ENCODE measurements at regions not wholly inside any gene's neighbourhood (a gene's known extent, or its start where the extent isn't known, plus 50 kb on each side); places are given as distances from the start of the nearest gene placed in this dataset.

- Histone ChIP-seq H3K9me3 (no peaks in the 10 kb centered on the region), H3K4me1 (no peaks in the 10 kb centered on the region), H3K27me3 (no peaks in the 10 kb centered on the region), H3K27ac (no peak overlapping the region), H3K4me3 (no peak overlapping the region), H3K36me3 (no peaks in the 10 kb centered on the region)
- TF ChIP-seq EP300 (IDR thresholded peaks at IDR 0.05) (no peak), POLR2A (IDR thresholded peaks at IDR 0.05) (no peak)
- TF ChIP-seq, protein P1, sequence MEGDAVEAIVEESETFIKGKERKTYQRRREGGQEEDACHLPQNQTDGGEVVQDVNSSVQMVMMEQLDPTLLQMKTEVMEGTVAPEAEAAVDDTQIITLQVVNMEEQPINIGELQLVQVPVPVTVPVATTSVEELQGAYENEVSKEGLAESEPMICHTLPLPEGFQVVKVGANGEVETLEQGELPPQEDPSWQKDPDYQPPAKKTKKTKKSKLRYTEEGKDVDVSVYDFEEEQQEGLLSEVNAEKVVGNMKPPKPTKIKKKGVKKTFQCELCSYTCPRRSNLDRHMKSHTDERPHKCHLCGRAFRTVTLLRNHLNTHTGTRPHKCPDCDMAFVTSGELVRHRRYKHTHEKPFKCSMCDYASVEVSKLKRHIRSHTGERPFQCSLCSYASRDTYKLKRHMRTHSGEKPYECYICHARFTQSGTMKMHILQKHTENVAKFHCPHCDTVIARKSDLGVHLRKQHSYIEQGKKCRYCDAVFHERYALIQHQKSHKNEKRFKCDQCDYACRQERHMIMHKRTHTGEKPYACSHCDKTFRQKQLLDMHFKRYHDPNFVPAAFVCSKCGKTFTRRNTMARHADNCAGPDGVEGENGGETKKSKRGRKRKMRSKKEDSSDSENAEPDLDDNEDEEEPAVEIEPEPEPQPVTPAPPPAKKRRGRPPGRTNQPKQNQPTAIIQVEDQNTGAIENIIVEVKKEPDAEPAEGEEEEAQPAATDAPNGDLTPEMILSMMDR (IDR thresholded peaks at IDR 0.05): no peak
- DNase-seq (ENCODE audit: low spot score in 2 of 2): no peak
- 83% methylated on average over 4 of the region's 4 CpGs for WGBS, 2 donors
These were observed 307.3 kb downstream of the RAPGEF2 start for GRCh38 chr4:159410076-159410777.

DNA sequence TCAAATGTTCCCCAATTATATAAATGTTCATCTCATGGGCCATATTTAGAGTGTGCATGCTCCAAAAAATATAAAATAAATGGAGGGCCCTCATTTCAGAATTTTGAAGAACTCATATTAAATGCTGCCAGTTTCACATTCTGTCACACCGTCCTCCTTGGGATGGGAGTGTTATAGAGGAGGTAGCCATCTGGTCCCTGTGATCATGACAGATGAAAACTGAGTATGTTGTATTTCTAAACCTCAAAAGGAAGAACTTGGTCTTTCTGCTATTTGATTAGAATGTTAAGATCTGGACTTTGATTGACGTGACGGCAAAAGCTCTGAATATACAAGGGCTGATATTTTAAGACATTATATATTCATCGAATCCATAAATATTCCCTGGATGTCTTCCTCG, 308.0 kb downstream of the RAPGEF2 start:
- WGBS, 2 donors: 93 to 94% methylated on average over 5 of the region's 5 CpGs
- no peaks in the 10 kb centered on the region for H3K4me1 ChIP-seq
- no peak for TF ChIP-seq POLR2A (IDR thresholded peaks at IDR 0.05)
- no peak for TF ChIP-seq EP300 (IDR thresholded peaks at IDR 0.05)
- TF ChIP-seq, protein P1 (IDR thresholded peaks at IDR 0.05): no peak
- H3K36me3 ChIP-seq: no peaks in the 10 kb centered on the region
- no peak overlapping the region for H3K4me3 ChIP-seq
- DNase-seq (ENCODE audit: low spot score in 2 of 2): no peak
- H3K27ac ChIP-seq: no peak overlapping the region
- H3K9me3 ChIP-seq: no peaks in the 10 kb centered on the region
- H3K27me3 ChIP-seq: no peaks in the 10 kb centered on the region

GRCh38 chr4:159413306-159413943, 310.5 kb downstream of the RAPGEF2 start:
- Histone ChIP-seq H3K27ac (no peak overlapping the region), H3K4me3 (no peak overlapping the region), H3K36me3 (no peaks in the 10 kb centered on the region), H3K4me1 (no peaks in the 10 kb centered on the region), H3K9me3 (peaks cover 0 to 8% (median 0%) of the 10 kb centered on the region in 4 donors), H3K27me3 (no peaks in the 10 kb centered on the region)
- DNase-seq (ENCODE audit: low spot score in 2 of 2): no peak
- 71 to 73% methylated on average over 6 of the region's 6 CpGs for WGBS, 2 donors
- TF ChIP-seq, protein P1 (IDR thresholded peaks at IDR 0.05): no peak
- TF ChIP-seq POLR2A (IDR thresholded peaks at IDR 0.05): no peak
- no peak for TF ChIP-seq EP300 (IDR thresholded peaks at IDR 0.05)

- Histone ChIP-seq H3K4me3 (no peak overlapping the region), H3K4me1 (no peaks in the 10 kb centered on the region), H3K27ac (no peak overlapping the region), H3K9me3 (peaks cover 0 to 11% (median 0%) of the 10 kb centered on the region in 4 donors), H3K27me3 (no peaks in the 10 kb centered on the region), H3K36me3 (no peaks in the 10 kb centered on the region)
- no peak for DNase-seq (ENCODE audit: low spot score in 2 of 2)
- WGBS, 2 donors: 78 to 82% methylated on average over 4 of the region's 4 CpGs
- TF ChIP-seq POLR2A (IDR thresholded peaks at IDR 0.05) (no peak), EP300 (IDR thresholded peaks at IDR 0.05) (no peak)
- TF ChIP-seq, protein P1 (IDR thresholded peaks at IDR 0.05): no peak
These were observed 311.4 kb downstream of the RAPGEF2 start for GRCh38 chr4:159414305-159414704.

DNA sequence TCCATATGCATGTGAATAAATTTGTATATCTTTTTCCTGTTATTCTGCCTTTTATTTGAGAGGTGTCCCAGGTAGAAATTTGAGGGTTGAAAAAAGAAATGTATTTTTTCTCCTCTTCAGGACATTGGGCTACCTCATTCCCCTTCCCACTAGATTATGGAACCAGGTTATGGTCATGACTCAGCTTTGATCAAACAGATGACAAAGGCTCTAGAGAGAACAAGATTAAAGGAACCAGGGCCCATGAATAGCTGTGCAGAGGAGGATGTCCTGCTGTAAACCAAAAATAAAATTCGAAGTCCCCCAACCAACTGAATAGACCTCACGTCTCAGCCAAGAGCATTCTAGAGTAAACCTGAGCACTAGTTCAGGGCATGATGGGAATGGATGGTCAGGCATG, 313.2 kb downstream of the RAPGEF2 start:
- Histone ChIP-seq H3K36me3 (no peaks in the 10 kb centered on the region), H3K27me3 (no peaks in the 10 kb centered on the region), H3K4me1 (no peaks in the 10 kb centered on the region), H3K4me3 (no peak overlapping the region), H3K9me3 (peaks cover 0 to 25% (median 0%) of the 10 kb centered on the region in 4 donors), H3K27ac (no peak overlapping the region)
- no peak for DNase-seq (ENCODE audit: low spot score in 2 of 2)
- no peak for TF ChIP-seq POLR2A (IDR thresholded peaks at IDR 0.05)
- TF ChIP-seq, protein P1 (IDR thresholded peaks at IDR 0.05): no peak
- TF ChIP-seq EP300 (IDR thresholded peaks at IDR 0.05): no peak
- 82 to 85% methylated on average over 2 of the region's 2 CpGs for WGBS, 2 donors
